ENCODE measurements at regions not wholly inside any gene's neighbourhood (a gene's known extent, or its start where the extent isn't known, plus 50 kb on each side); places are given as distances from the start of the nearest gene placed in this dataset.

GRCh38 chr6:8278562-8278961 lies 156.8 kb downstream of the SLC35B3 start:
- DNase-seq (ENCODE audit: low read depth) = no peak
- no peak overlapping the region for H3K4me3 ChIP-seq (replicated peaks; ENCODE audit: low read depth, low read length)

GRCh38 chr6:8277769-8278168 lies 157.6 kb downstream of the SLC35B3 start:
- TF ChIP-seq CTCF (IDR thresholded peaks at IDR 0.05; ENCODE audit: low read length, missing control alignments) = no peak
- DNase-seq (ENCODE audit: low read depth) = no peak
- no peak overlapping the region for H3K4me3 ChIP-seq (replicated peaks; ENCODE audit: low read depth, low read length)

More at GRCh38 chr6:8278562-8278961, 156.8 kb downstream of the SLC35B3 start:
- no peak for TF ChIP-seq CTCF (IDR thresholded peaks at IDR 0.05; ENCODE audit: low read length, missing control alignments)

GRCh38 chr6:8276148-8276547 lies 159.2 kb downstream of the SLC35B3 start:
- no peak for DNase-seq (ENCODE audit: low read depth)
- TF ChIP-seq CTCF (IDR thresholded peaks at IDR 0.05; ENCODE audit: low read length, missing control alignments) = no peak
- no peak overlapping the region for H3K4me3 ChIP-seq (replicated peaks; ENCODE audit: low read depth, low read length)

GRCh38 chr6:8275667-8276066 lies 159.7 kb downstream of the SLC35B3 start:
- no peak for DNase-seq (ENCODE audit: low read depth)
- no peak overlapping the region for H3K4me3 ChIP-seq (replicated peaks; ENCODE audit: low read depth, low read length)
- no peak for TF ChIP-seq CTCF (IDR thresholded peaks at IDR 0.05; ENCODE audit: low read length, missing control alignments)

- TF ChIP-seq CTCF (IDR thresholded peaks at IDR 0.05; ENCODE audit: low read length, missing control alignments) = no peak
- no peak for DNase-seq (ENCODE audit: low read depth)
- no peak overlapping the region for H3K4me3 ChIP-seq (replicated peaks; ENCODE audit: low read depth, low read length)
These were observed 161.1 kb downstream of the SLC35B3 start for GRCh38 chr6:8274226-8274625.

GRCh38 chr6:8269872-8270454 lies 165.4 kb downstream of the SLC35B3 start:
- no peak for TF ChIP-seq CTCF (IDR thresholded peaks at IDR 0.05; ENCODE audit: low read length, missing control alignments)
- DNase-seq (ENCODE audit: low read depth) = no peak
- no peak overlapping the region for H3K4me3 ChIP-seq (replicated peaks; ENCODE audit: low read depth, low read length)

- H3K4me3 ChIP-seq (replicated peaks; ENCODE audit: low read depth, low read length) = no peak overlapping the region
- DNase-seq (ENCODE audit: low read depth) = no peak
- TF ChIP-seq CTCF (IDR thresholded peaks at IDR 0.05; ENCODE audit: low read length, missing control alignments) = no peak
These were observed 166.3 kb downstream of the SLC35B3 start for GRCh38 chr6:8269094-8269493.

All from fibroblast of pulmonary artery (primary cell).